HFF-Myc (cell line): ENCODE measurements at regions not wholly inside any gene's neighbourhood (a gene's known extent, or its start where the extent isn't known, plus 50 kb on each side); places are given as distances from the start of the nearest gene placed in this dataset.

Source experiments
- DNase-seq: peaks from one replicate; pipeline ENCODE4 v3.0.0-alpha.2; 2011; ENCODE audit warnings: low read depth; ENCODE audit errors: extremely low read depth
- H3K4me3 ChIP-seq: replicated peaks from 2 replicates; pipeline ENCODE4 v1.5.1; 2011; ENCODE audit warnings: low read depth, mild to moderate bottlenecking, control low read depth, low read length
- TF ChIP-seq, protein P1 (sequence below): IDR thresholded peaks from 2 replicates; pipeline ENCODE4 v1.5.1; 2012; ENCODE audit warnings: mild to moderate bottlenecking, low read depth, low read length, control low read depth; ENCODE audit errors: missing control alignments

DNA sequence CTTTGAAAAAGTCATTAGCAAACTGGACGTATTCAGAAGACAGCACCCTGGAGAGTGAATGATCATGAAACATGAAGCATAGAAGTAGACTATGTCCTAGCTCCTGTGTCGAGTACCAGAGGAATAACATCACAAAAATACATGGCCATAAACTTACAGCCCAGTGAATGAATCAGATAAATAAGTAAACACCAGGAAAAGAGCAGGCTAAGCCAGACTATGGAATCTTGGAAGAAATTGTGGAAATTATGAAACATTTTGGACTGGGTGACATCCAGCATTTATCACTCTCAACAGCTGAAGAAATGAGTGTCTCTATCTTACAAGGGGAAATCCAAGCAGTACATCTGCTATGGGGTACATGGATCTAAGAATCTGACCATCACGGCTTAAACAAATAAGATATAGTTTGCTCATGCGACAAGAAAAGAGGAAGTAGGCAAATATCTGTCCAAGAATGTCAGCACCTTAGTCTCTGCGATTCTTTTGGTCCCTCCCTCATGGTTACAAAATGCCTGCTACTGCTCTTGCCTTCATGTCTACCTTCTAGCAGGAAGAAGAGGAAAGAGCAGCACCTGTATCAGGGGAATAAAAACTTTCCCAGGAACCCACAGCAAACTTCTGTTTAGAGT, 481.5 kb downstream of the BCOR start:
- no peak for DNase-seq
- H3K4me3 ChIP-seq = no peak overlapping the region
- TF ChIP-seq, protein P1, sequence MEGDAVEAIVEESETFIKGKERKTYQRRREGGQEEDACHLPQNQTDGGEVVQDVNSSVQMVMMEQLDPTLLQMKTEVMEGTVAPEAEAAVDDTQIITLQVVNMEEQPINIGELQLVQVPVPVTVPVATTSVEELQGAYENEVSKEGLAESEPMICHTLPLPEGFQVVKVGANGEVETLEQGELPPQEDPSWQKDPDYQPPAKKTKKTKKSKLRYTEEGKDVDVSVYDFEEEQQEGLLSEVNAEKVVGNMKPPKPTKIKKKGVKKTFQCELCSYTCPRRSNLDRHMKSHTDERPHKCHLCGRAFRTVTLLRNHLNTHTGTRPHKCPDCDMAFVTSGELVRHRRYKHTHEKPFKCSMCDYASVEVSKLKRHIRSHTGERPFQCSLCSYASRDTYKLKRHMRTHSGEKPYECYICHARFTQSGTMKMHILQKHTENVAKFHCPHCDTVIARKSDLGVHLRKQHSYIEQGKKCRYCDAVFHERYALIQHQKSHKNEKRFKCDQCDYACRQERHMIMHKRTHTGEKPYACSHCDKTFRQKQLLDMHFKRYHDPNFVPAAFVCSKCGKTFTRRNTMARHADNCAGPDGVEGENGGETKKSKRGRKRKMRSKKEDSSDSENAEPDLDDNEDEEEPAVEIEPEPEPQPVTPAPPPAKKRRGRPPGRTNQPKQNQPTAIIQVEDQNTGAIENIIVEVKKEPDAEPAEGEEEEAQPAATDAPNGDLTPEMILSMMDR = no peak

DNA sequence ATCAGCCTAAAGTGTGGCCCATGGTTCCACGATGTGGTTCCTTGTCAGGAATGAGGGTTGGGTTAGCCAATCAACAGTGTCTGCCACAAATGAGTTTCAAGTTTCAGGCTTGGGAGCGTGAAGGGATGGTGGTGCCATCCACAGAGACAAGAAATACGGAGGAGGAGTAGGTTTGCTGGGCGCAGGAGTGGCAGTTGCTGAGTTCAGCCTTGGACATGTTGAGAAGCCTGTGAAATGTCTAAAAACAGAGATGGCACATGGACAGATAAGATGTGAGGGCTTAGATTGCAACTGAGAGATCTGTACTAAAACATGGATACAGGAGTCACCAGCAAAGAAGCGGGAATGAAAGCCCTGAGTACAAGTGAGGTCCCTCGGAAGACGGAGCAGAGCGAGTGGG, 481.0 kb downstream of the BCOR start:
- DNase-seq = no peak
- no peak overlapping the region for H3K4me3 ChIP-seq
- TF ChIP-seq, protein P1 = no peak

DNA sequence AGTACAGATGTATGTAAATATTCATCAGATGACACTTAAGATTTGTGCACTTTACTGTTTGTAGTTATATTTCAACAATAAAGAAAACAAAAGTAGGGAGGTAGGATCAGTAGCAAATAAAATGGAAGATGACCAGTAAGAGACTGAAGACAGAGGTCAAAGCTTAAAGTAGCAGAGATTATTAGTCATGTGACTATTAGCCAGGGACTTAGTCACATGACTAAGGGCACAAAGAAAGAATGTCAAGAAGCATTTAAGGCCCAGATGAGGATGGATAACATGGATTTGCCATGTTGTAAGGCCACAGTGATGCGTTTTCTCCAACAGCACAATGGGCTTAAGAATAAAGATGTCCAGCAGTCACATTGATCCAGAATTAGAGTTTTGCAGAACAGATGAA, 479.6 kb downstream of the BCOR start:
- DNase-seq = no peak
- TF ChIP-seq, protein P1 = no peak
- H3K4me3 ChIP-seq = no peak overlapping the region

DNA sequence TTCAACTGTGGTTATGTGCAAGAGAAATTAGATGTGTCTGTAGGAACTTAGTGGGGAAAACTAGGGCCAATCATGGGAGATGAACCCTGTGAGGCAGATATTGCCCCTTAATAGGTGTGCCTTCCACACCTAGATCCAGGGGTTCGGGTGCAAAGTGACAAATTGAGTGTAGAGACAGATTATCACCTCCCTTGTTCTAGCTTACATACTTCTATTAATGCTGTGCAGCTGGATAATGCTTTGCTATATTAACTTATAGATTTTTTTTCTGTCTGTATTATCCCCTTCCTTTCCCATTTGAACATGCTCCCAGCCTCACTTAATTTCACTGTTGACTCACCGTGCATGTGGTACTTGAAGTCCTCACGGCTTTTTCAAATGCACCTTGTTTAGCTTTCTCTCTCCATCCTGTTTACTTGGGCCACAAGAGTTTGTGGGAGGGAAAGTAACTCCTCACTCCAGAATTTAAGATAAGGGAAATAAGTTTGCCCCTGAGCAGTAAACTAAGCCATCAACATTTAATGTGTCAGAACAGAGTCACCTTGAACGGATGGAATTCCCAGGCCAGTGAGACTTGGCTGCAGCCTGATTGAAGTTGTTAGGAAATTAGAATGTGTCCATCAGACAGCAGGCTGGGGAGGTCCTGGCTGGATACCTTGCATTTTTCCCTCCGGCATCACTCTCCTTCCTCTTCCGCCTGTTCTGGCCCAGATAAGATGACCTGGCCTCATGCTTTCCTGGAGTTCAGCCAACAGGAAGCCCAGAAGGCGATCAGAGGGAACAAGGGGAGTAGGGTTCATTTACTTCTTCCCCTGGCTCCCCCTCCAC, 478.4 kb downstream of the BCOR start:
- DNase-seq = no peak
- TF ChIP-seq, protein P1 = no peak
- no peak overlapping the region for H3K4me3 ChIP-seq

DNA sequence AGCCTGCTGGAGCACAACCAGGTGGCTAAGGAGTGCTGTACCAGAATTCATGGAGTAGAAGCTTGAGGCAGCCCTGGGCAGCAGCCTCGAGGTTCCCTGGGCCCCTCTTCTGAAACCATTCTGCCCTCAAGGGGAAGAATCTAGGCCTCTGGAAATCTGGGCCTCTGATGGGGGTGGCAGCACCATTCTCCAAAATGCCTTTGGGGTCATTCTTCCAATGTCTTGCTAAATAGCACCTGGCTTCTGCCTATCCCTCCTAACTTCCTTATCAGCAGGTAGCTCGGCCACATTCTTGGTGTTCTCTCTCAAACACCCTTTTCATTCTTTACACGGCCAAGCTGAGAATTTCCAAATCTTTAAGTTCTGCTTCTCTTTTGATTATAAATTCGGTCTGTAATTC, 473.6 kb downstream of the BCOR start:
- no peak for DNase-seq
- no peak overlapping the region for H3K4me3 ChIP-seq
- TF ChIP-seq, protein P1 = no peak

DNA sequence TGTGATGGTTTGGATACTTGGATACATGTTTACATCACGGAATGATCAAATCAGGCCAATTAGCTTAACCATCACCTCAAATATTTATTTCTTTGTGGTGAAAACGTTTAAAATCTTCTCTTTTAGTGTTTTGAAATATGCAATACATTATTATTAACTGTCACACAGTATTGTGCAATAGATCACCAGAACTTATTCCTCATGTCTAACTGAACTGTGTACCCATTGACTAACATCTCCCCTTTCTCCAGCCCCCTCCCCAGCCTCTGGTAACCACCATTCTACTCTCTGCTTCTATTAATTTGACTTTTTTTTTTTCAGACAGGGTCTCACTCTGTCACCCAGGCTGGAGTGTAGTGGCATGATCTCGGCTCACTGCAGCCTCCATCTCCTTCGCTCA, 471.9 kb downstream of the BCOR start:
- TF ChIP-seq, protein P1 = no peak
- H3K4me3 ChIP-seq = no peak overlapping the region
- no peak for DNase-seq

DNA sequence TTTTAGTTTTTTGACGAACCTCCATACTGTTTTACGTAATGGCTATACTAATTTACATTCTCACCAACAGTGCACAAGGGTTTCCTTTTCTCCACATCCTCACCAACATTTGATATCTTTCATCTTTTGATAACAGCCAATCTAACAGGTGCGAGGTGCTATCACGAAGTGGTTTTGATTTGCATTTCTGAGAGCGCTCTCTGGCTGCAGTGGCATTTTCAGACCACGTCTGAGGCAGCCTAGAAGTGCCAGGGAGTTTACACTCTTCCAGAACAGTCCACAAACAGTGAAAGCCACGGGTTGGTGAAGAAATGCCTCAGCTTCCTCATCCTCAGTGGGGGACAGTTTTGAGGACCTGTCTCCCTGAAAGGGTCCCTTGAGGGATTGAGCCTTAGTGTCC, 471.0 kb downstream of the BCOR start:
- DNase-seq = no peak
- TF ChIP-seq, protein P1 = no peak
- no peak overlapping the region for H3K4me3 ChIP-seq
